Sciatic nerve (tissue), 2 donors: ENCODE measurements at regions not wholly inside any gene's neighbourhood (a gene's known extent, or its start where the extent isn't known, plus 50 kb on each side); places are given as distances from the start of the nearest gene placed in this dataset.
"Not testable (repeated sequence)": the region's sequence is repeated elsewhere in the genome, so short reads cannot be mapped to it uniquely, and the experiment has no call there.

Experiments
- ATAC-seq: fragments of 200-7000 bp; cut with Tn5 transposase; one replicate; pipeline ENCODE4 v1.9.1; 2020; ENCODE audit warnings: mild to moderate bottlenecking, moderate library complexity
- DNase-seq: peaks from one replicate; pipeline ENCODE4 v3.0.0-alpha.2; 2020; ENCODE audit warnings: low spot score
- intact Hi-C: fragments of 100-400 bp; cut with DNase I; formaldehyde crosslinking; loops from one replicate; pipeline ENCODE4 v1.14.2; 2022
- donor health status: DM: no; HTN: no; CAD: no.
- donor health status: DM: no; HTN: no; CAD: no.

GRCh38 chr16:56041556-56042140 lies 149.6 kb upstream of the GNAO1 start:
- intact Hi-C loops: no loop called here
- peak; percentile 49 for ATAC-seq
- DNase-seq: no peak

- no peak for ATAC-seq
- intact Hi-C loops: no loop called here
- DNase-seq: no peak
These were observed 152.7 kb upstream of the GNAO1 start for GRCh38 chr16:56038564-56039098.

- DNase-seq (no peak), ATAC-seq (no peak)
- intact Hi-C loops: no loop called here
These were observed 156.9 kb upstream of the CES5A start for GRCh38 chr16:56032072-56032471.

- intact Hi-C loops: no loop called here
- DNase-seq (no peak), ATAC-seq (no peak)
These were observed 153.9 kb upstream of the CES5A start for GRCh38 chr16:56029026-56029425.

GRCh38 chr16:56022818-56023217 lies 147.6 kb upstream of the CES5A start:
- ATAC-seq: no peak
- DNase-seq: no peak
- intact Hi-C loops: no loop called here

GRCh38 chr16:56019274-56019673 lies 144.1 kb upstream of the CES5A start:
- intact Hi-C loops: no loop called here
- ATAC-seq (no peak), DNase-seq (no peak)

GRCh38 chr16:56013962-56014552 lies 138.9 kb upstream of the CES5A start:
- intact Hi-C loops: no loop called here
- ATAC-seq: no peak
- peak; percentile 59 for DNase-seq

- ATAC-seq: no peak
- DNase-seq: no peak
- intact Hi-C loops: no loop called here
These were observed 137.3 kb upstream of the CES5A start for GRCh38 chr16:56012482-56012811.

GRCh38 chr16:56011808-56012481 lies 136.8 kb upstream of the CES5A start:
- intact Hi-C loops: no loop called here
- no peak for ATAC-seq
- no peak for DNase-seq

GRCh38 chr16:56005958-56006357 lies 130.8 kb upstream of the CES5A start:
- DNase-seq (no peak), ATAC-seq (no peak)
- intact Hi-C loops: no loop called here

- DNase-seq (no peak), ATAC-seq (no peak)
- intact Hi-C loops: no loop called here
These were observed 124.5 kb upstream of the CES5A start for GRCh38 chr16:55999683-56000082.

- DNase-seq (no peak), ATAC-seq (no peak)
- intact Hi-C loops: no loop called here
These were observed 117.9 kb upstream of the CES5A start for GRCh38 chr16:55993088-55993487.

GRCh38 chr16:55992551-55992950 lies 117.4 kb upstream of the CES5A start:
- ATAC-seq (no peak), DNase-seq (no peak)
- intact Hi-C loops: no loop called here

GRCh38 chr16:55991843-55992242 lies 116.7 kb upstream of the CES5A start:
- no peak for DNase-seq
- intact Hi-C loops: no loop called here
- no peak for ATAC-seq

- intact Hi-C loops: no loop called here
- DNase-seq (no peak), ATAC-seq (no peak)
These were observed 114.4 kb upstream of the CES5A start for GRCh38 chr16:55989569-55989907.

- intact Hi-C loops, DNase-seq, ATAC-seq: not testable (repeated sequence)
These were observed 113.8 kb upstream of the CES5A start for GRCh38 chr16:55988850-55989568.

- no peak for DNase-seq
- ATAC-seq: no peak
- intact Hi-C loops: no loop called here
These were observed 112.8 kb upstream of the CES5A start for GRCh38 chr16:55988013-55988412.

GRCh38 chr16:55982597-55982996 lies 107.4 kb upstream of the CES5A start:
- ATAC-seq: no peak
- intact Hi-C loops: no loop called here
- no peak for DNase-seq

GRCh38 chr16:55981557-55981956 lies 106.4 kb upstream of the CES5A start:
- DNase-seq: no peak
- no peak for ATAC-seq
- intact Hi-C loops: no loop called here

GRCh38 chr16:55976815-55977214 lies 101.6 kb upstream of the CES5A start:
- intact Hi-C loops: no loop called here
- ATAC-seq (no peak), DNase-seq (no peak)
